H4 (cell line): ENCODE measurements at regions not wholly inside any gene's neighbourhood (a gene's known extent, or its start where the extent isn't known, plus 50 kb on each side); places are given as distances from the start of the nearest gene placed in this dataset.
"Not testable (repeated sequence)": the region's sequence is repeated elsewhere in the genome, so short reads cannot be mapped to it uniquely, and the experiment has no call there.

Experiments used
- DNase-seq: peaks from one replicate; pipeline ENCODE4 v3.0.0-alpha.2; 2015; ENCODE audit warnings: low spot score

- no peak for DNase-seq
Measured at GRCh38 chr3:144523396-144523795, 551.8 kb downstream of the DIPK2A start.

- no peak for DNase-seq
Measured at GRCh38 chr3:144524531-144524930, 552.9 kb downstream of the DIPK2A start.

DNA sequence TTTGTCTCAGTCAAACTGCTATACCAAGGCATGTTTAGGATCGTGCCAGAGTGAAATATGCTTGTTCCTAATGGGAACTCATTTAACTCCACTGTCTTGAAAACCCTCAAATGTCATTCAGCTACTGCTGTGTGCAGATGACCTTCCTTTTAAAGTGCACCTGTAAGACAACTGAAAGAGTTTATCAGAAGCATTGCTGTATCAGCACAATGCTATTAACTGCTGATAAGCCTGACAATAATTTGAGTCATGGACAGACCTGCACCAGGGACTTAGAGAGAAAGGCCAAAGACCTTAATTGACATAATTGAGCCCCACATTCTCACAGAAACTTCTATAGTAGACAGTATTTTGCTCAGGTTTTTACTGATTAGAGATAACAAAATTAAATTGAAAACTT is 557.9 kb downstream of the DIPK2A start:
- DNase-seq: no peak

DNA sequence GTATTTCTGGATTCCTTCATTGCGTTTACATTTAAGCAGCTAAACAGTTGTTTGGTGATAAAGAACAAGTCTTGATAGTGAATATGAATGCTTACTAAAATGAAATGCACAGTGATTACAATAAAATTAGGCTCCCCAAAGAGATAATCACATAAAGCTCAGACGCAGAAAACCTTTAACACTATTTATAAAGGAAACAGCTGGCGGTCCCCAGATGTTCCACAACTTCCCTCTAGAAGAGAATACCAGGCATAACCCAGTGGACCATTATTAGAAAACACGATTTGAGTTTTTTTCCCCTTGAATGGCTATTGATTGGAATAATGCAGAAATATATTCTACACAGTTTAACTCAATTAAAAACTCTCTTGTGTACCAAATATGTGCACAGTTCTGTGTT is 573.2 kb downstream of the DIPK2A start:
- no peak for DNase-seq

- no peak for DNase-seq
Measured at GRCh38 chr3:144546539-144546938, 574.9 kb downstream of the DIPK2A start.

GRCh38 chr3:144548346-144548745 is 576.7 kb downstream of the DIPK2A start:
- no peak for DNase-seq

GRCh38 chr3:144549166-144549565 is 577.5 kb downstream of the DIPK2A start:
- DNase-seq: peak; percentile 26

DNA sequence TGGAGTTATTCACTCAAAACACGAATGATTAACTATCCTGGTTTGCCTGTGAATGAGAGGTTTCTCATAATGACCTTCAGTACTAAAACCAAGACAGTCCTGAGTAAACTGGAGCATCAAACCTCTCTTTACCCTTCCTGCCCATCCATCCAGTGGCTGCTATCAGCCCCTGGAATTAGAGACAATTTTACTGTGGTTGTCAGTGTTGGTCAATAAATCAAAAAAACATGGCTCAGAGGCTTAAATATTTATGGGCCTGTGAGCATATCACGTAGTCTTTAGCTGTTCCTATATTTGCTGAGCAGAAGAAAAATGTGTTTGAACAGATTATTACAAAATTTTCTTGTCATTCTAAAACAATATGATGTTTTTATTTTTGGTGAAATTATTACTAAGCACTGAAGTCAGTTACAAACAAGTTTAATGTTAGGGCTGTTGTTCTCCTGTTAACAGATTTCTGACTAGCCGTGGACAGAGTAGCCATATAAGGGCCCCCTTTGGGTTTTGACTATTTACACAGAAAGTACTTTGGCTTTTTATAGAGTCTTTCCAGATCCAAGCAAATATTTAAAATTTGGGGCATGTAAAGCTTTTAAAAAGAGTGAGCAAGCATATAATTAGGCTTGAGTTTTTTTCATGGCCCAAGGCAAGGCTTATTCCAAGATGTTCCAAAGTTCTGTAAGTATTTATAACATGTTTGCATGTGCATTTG is 580.9 kb downstream of the DIPK2A start:
- no peak for DNase-seq

GRCh38 chr3:144553301-144553700 is 581.7 kb downstream of the DIPK2A start:
- no peak for DNase-seq

GRCh38 chr3:144554889-144555288 is 583.3 kb downstream of the DIPK2A start:
- no peak for DNase-seq

DNA sequence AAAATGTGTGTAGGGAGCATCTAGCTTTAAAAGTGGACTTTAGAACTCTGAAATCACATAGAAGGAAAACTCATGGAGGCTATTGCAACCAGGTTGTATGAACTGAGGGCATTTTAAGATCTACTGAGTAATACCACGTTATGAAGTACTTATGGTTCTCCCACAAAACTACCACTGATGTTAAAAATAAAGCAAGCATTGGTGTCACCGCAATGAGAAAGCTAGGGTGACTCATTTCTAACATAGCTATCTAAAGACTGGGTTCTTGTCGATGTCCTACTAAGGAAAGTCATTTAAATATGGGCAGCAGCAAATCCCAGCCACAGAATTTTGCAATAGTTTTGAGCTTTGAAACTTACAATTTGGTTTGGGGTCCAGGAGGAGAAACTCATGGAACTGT is 584.8 kb downstream of the DIPK2A start:
- peak; percentile 73 for DNase-seq

GRCh38 chr3:144557515-144557914 is 585.9 kb downstream of the DIPK2A start:
- DNase-seq: no peak

GRCh38 chr3:144564011-144564410 is 592.4 kb downstream of the DIPK2A start:
- DNase-seq: no peak

DNA sequence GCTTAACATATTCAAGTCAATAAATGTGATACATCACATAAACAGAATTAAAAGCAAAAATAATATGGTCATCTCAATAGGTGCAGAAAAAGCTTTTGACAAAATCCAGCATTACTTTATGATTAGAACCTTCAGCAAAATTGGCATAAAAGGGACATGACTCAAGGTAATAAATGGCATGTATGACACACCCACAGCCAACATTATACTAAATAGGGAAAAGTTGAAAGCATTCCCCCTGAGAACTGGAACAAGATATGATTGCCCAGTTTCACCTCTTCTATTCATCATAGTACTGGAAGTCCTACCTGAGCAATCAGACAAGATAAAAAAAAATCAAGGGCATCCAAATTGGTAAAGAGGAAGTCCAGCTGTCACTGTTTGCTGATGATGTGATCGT is 594.7 kb downstream of the DIPK2A start:
- no peak for DNase-seq

DNA sequence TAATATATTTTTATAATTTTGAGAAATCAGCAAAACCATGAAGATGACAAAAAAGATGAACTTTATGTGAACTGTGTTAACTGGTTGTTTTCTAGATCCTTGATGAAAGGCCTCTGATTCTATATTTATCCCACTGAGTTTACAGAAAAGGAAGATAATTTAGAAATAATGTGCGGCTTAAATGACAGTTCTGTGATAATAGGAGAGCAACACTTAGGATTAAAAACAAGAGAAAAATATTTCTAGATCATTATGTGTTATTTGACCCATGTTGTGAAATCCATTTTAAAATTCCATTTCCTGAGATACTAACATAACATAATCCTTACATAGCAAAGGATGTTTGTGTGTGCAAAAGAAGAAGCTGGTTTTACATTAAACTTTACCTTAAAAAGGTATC is 598.0 kb downstream of the DIPK2A start:
- DNase-seq: no peak

DNA sequence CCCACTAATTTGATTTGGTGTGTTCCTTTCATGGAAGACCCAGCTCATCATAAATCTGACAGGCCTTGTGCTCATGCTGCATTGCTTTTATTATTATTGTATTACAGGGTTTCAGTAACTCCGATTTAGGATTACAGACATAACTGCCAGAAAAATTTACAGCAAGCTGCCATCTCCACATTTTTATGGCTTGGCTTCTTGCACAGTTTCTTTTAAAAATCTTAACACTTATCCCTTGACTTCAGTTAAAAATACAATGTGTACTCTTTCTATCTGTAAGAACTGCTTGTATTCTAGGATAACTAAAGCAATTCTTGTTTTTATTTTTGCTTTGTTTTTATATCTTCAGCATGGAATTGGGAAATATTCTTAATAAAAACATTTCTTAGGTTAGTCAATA is 612.2 kb downstream of the DIPK2A start:
- DNase-seq: no peak

DNA sequence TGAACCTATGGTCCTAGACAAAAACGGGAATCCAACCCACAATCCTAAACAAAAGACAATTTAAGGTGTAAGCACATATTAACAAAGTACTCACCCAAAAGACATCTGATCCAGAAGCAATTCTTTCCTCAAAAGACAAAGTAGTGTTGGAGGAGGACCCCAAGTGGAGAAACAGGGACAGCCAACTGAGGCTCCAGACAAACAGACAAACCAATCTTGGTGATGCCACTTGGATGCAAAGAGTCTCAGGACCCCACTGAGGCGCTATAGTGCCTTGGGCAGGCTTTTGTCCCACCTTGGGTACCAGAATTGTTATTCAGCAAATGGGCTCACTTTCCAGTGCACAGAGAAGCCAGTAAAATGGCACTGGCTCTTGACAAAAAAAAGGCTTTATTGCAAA is 613.8 kb downstream of the DIPK2A start:
- no peak for DNase-seq

DNA sequence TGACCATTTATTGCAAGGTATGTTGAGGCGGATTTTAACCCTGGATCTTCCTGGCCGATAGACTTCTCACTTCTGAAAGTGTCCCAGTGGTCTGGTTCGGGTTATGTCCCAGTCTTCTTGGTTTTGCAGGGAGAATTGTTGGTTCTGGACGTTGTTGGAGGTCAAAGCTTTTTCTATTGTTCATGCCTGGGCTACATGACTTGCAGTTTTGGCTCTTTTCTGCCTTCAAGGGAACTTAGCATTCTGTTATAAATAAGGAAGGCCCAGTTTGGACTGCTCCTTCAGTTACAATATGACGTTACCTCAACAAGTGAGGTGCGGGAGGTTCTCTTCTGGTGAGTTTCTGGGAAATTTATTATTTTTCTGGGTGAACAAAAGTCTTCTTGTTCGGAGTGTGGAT is 614.3 kb downstream of the DIPK2A start:
- no peak for DNase-seq

- peak; percentile 53 for DNase-seq
Measured at GRCh38 chr3:144586382-144586781, 614.8 kb downstream of the DIPK2A start.

GRCh38 chr3:144590854-144591253 is 619.2 kb downstream of the DIPK2A start:
- DNase-seq: peak; percentile 85

GRCh38 chr3:144593881-144594280 is 622.3 kb downstream of the DIPK2A start:
- DNase-seq: no peak

GRCh38 chr3:144620236-144620635 is 648.6 kb downstream of the DIPK2A start:
- not testable (repeated sequence) for DNase-seq

- no peak for DNase-seq
Measured at GRCh38 chr3:144622845-144623244, 651.2 kb downstream of the DIPK2A start.

GRCh38 chr3:144624656-144625055 is 653.0 kb downstream of the DIPK2A start:
- DNase-seq: no peak
